Heart left ventricle (tissue), 16 donors: ENCODE measurements at regions not wholly inside any gene's neighbourhood (a gene's known extent, or its start where the extent isn't known, plus 50 kb on each side); places are given as distances from the start of the nearest gene placed in this dataset.

Experiments used
- ATAC-seq, 4 donors: fragments of 200-7000 bp; cut with Tn5 transposase; one replicate each; pipeline ENCODE4 v1.9.1; 2020 to 2022; ENCODE audit warnings: moderate library complexity in 4 of 4, mild to moderate bottlenecking in 3 of 4, moderate number of reproducible peaks in 1 of 4
- DNase-seq, 5 donors: peaks; one replicate each; pipeline ENCODE4 v3.0.0-alpha.2; 2020
- H3K27ac ChIP-seq, 12 donors: fragments of 200-600 bp; sonication (generic) in 4 of 12; one replicate each; pipeline versions ENCODE4 v1.5.0 to v1.8.0; 2016 to 2022; ENCODE audit warnings: mild to moderate bottlenecking in 2 of 12
- H3K27me3 ChIP-seq, 9 donors: fragments of 200-600 bp; sonication (generic) in 2 of 9; one replicate each; pipeline versions ENCODE4 v1.5.1 to v1.8.0; 2016 to 2022; ENCODE audit warnings: mild to moderate bottlenecking in 3 of 9
- H3K36me3 ChIP-seq, 9 donors: fragments of 200-600 bp; sonication (generic) in 2 of 9; one replicate each; pipeline versions ENCODE4 v1.5.0 to v1.8.0; 2018 to 2022; ENCODE audit warnings: mild to moderate bottlenecking in 2 of 9
- H3K4me1 ChIP-seq, 12 donors: fragments of 200-600 bp; sonication (generic) in 4 of 12; one replicate each; pipeline versions ENCODE4 v1.5.0 to v1.8.0; 2016 to 2022; ENCODE audit warnings: mild to moderate bottlenecking in 3 of 12
- H3K4me3 ChIP-seq, 12 donors: fragments of 200-600 bp; sonication (generic) in 4 of 12; one replicate each; pipeline versions ENCODE4 v1.5.0 to v1.8.0; 2017 to 2022; ENCODE audit warnings: mild to moderate bottlenecking in 9 of 12, moderate library complexity in 4 of 12
- H3K9me3 ChIP-seq, 12 donors: fragments of 200-600 bp; sonication (generic) in 4 of 12; one replicate each; pipeline versions ENCODE4 v1.5.0 to v1.8.0; 2016 to 2022; ENCODE audit warnings: mild to moderate bottlenecking in 1 of 12
- CTCF ChIP-seq, 12 donors: fragments of 200-600 bp; sonication (generic) in 4 of 12; IDR thresholded peaks; one replicate each; pipeline versions ENCODE4 v1.5.0 to v1.8.0; 2018 to 2022; ENCODE audit warnings: antibody characterized with exemption in 12 of 12, mild to moderate bottlenecking in 5 of 12
- POLR2A ChIP-seq, 2 donors: fragments of 450-650 bp; IDR thresholded peaks; one replicate each; pipeline ENCODE4 v1.6.1; 2017; ENCODE audit warnings: antibody characterized with exemption in 2 of 2, mild to moderate bottlenecking in 2 of 2, moderate library complexity in 2 of 2
- WGBS, 4 donors: extraction: QIAGEN DNeasy Blood & Tissue Kit in 2 of 4; methylation state at CpG; one replicate each; pipeline versions ENCODE4 v1.1.5 to v1.1.7; 2013 to 2018; 5-methylcytosine and 5-hydroxymethylcytosine counted together
- intact Hi-C, 10 donors: fragments of 100-400 bp; cut with DNase I; formaldehyde crosslinking; loops; one replicate each; pipeline versions ENCODE4 v1.11.1 to v1.14.2; 2022
- donor health status: ischemic (EF 13 %, LVEDD 7.1; RV severe dilation, severe dysfunction).
- donor health status: healthy with polysubstance abuse.
- donor health status: DM: no; HTN: yes; CAD: no.
- donor health status: DM: no; HTN: no; CAD: no.
- donor health status: ischemic (EF 25% LVEDD 6.9; RV normal size, moderate dysfunction).
- donor health status: ischemic (EF 25% LVEDD 5.7; RV mildly dilated, moderate dysfunction).
- donor health status: healthy.
- donor health status: DM: yes; HTN: yes; CAD: no.
- donor health status: ischemic (EF 35%, LVEDD 5.7; RV mildly dilated, moderate dysfunction).
- donor health status: nonischemic (EF 11% LVEDD 7.7; RV severe dilation, severe dysfunction).
- donor health status: DM: yes; HTN: yes; CAD: no.
- donor health status: PGD.
- donor health status: ischemic (EF 29% LVEDD 5.4; RV normal size, mild dysfunction).
- donor health status: nonischemic (EF 23%, LVEDD 6.1; RV moderate dilation, normal function).

- no peak for ATAC-seq
- Histone ChIP-seq H3K27me3 (no peaks in the 10 kb centered on the region), H3K27ac (no peak overlapping the region), H3K9me3 (peaks cover 0 to 3% (median 0%) of the 10 kb centered on the region in 12 donors), H3K4me3 (no peak overlapping the region), H3K4me1 (no peaks in the 10 kb centered on the region), H3K36me3 (no peaks in the 10 kb centered on the region)
- no peak for TF ChIP-seq CTCF (IDR thresholded peaks at IDR 0.05)
- TF ChIP-seq POLR2A (IDR thresholded peaks at IDR 0.05), result no peak
- 67 to 74% (median 71%) methylated on average over 2 of the region's 2 CpGs for WGBS, 4 donors
- intact Hi-C loops, result no loop called here
- DNase-seq, result no peak
Observed at GRCh38 chr1:90262791-90263190, 267.9 kb downstream of the ZNF326 start.

- DNase-seq, result no peak
- Histone ChIP-seq H3K27me3 (no peaks in the 10 kb centered on the region), H3K27ac (no peak overlapping the region), H3K36me3 (no peaks in the 10 kb centered on the region), H3K4me1 (no peaks in the 10 kb centered on the region), H3K9me3 (peaks cover 0 to 3% (median 0%) of the 10 kb centered on the region in 12 donors), H3K4me3 (no peak overlapping the region)
- WGBS, 4 donors, result 87 to 98% (median 93%) methylated on average over 1 of the region's 1 CpG
- ATAC-seq, result no peak
- TF ChIP-seq POLR2A (IDR thresholded peaks at IDR 0.05) (no peak), CTCF (IDR thresholded peaks at IDR 0.05) (no peak)
- intact Hi-C loops, result no loop called here
Observed at GRCh38 chr1:90262286-90262685, 267.4 kb downstream of the ZNF326 start.

- no peak for DNase-seq
- Histone ChIP-seq H3K27me3 (no peaks in the 10 kb centered on the region), H3K27ac (no peak overlapping the region), H3K9me3 (peaks cover 0 to 18% (median 0%) of the 10 kb centered on the region in 12 donors), H3K36me3 (no peaks in the 10 kb centered on the region), H3K4me3 (no peak overlapping the region), H3K4me1 (no peaks in the 10 kb centered on the region)
- no peak for TF ChIP-seq CTCF (IDR thresholded peaks at IDR 0.05)
- no peak for TF ChIP-seq POLR2A (IDR thresholded peaks at IDR 0.05)
- intact Hi-C loops, result no loop called here
- ATAC-seq, result no peak
- 93 to 97% (median 94%) methylated on average over 2 of the region's 2 CpGs for WGBS, 4 donors
Observed at GRCh38 chr1:90246069-90246468, 251.2 kb downstream of the ZNF326 start.

GRCh38 chr1:90236493-90236892 lies 241.6 kb downstream of the ZNF326 start:
- no peaks in the 10 kb centered on the region for H3K4me1 ChIP-seq
- WGBS, 4 donors, result 92 to 97% (median 93%) methylated on average over 6 of the region's 6 CpGs
- TF ChIP-seq CTCF (IDR thresholded peaks at IDR 0.05), result no peak
- TF ChIP-seq POLR2A (IDR thresholded peaks at IDR 0.05), result no peak
- ATAC-seq (no peak), DNase-seq (no peak)
- no peak overlapping the region for H3K4me3 ChIP-seq
- intact Hi-C loops, result loop anchor here in 1 of 10 donors (10.0 kb wide), 1 partner anchor 52 kb away; no protein-coding TSS in a partner anchor
- no peaks in the 10 kb centered on the region for H3K27me3 ChIP-seq
- H3K27ac ChIP-seq, result no peak overlapping the region
- peaks cover 0 to 25% (median 5%) of the 10 kb centered on the region in 12 donors for H3K9me3 ChIP-seq
- H3K36me3 ChIP-seq, result no peaks in the 10 kb centered on the region
